HG02981 (cell line): ENCODE measurements at regions not wholly inside any gene's neighbourhood (a gene's known extent, or its start where the extent isn't known, plus 50 kb on each side); places are given as distances from the start of the nearest gene placed in this dataset.
"Not testable (repeated sequence)": the region's sequence is repeated elsewhere in the genome, so short reads cannot be mapped to it uniquely, and the experiment has no call there.

ENCODE experiments used
- ATAC-seq: cut with Tn5 transposase; IDR thresholded peaks from one replicate; pipeline ENCODE4 v1.9.1; 2021; ENCODE audit warnings: mild to moderate bottlenecking, moderate library complexity; ENCODE audit not compliant: unreplicated experiment

GRCh38 chr15:20473465-20473864, 68.1 kb downstream of the GOLGA6L6 start:
- not testable (repeated sequence) for ATAC-seq

DNA sequence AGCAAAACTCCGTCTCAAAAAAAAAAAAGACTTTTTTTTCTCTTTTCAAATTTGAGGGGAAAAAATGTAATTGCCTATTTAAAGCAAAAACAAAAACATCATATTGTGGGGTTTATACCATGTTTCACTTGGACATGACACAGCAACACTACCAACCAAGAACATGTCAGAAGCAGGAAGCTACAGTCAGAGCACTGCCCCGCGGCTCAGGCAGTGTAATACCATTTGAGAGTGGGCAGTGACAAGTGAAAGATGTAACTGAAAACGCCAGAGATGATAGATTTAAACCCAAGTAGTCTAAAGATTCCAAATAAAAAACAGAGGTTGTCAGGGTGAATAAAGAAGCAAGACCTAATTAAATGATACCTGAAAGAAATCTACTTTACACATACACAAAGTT, 68.6 kb downstream of the GOLGA6L6 start:
- ATAC-seq, result not testable (repeated sequence)

- not testable (repeated sequence) for ATAC-seq
Measured at GRCh38 chr15:20470810-20471209, 70.8 kb downstream of the GOLGA6L6 start.

- ATAC-seq, result not testable (repeated sequence)
Measured at GRCh38 chr15:20441138-20441537, 100.5 kb downstream of the GOLGA6L6 start.

- not testable (repeated sequence) for ATAC-seq
Measured at GRCh38 chr15:20440390-20440789, 101.2 kb downstream of the GOLGA6L6 start.

DNA sequence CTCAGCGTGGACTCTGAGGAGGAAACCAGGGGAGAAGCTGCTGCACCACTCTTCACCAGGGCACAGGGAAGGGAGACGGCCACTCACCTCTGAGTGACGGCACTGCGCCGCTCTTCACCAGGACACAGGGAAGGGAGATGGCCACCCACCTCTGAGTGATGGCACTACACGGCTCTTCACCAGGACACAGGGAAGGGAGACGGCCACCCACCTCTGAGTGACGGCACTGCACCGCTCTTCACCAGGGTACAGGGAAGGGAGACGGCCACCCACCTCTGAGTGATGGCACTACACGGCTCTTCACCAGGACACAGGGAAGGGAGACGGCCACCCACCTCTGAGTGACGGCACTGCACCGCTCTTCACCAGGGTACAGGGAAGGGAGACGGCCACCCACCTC, 102.5 kb downstream of the GOLGA6L6 start:
- not testable (repeated sequence) for ATAC-seq

GRCh38 chr15:20438255-20438654, 103.3 kb downstream of the GOLGA6L6 start:
- not testable (repeated sequence) for ATAC-seq

DNA sequence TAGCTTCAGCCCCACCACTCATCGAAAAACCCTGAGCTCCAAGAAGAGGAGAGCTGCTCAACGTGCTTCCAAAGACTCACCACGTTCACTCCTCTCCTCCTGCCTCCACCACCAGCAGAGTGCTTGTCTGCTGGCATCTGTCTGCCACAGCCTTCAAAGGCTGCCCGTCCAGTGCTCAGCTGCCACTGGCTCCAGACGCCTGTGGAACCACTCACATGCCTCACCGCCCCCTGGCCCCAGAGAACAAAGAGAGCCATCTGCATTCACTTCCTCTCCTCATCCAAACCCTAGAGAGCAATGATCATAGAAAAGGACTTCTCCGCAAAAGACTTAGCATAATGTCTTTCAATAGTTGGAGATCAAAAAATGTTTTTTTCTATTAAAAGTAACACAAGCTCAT, 108.1 kb downstream of the GOLGA6L6 start:
- not testable (repeated sequence) for ATAC-seq

DNA sequence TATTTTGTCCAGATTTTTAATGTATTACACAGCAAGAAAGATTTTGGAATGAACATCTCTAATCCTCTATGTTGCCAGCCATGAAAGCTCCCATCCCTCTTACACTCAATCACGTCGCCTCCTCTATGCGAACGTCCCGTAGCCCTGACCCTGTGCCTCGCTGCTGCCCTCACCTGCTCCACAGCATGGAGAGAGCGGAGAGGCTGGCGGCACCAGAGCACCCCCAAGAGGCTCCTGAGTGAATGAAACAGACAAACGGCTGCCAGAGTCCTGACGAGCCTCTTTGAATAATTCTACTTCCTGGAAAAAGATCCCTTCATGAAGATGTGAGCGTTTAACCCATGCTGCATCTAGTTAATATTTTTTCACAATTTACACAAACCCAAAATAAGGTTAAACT, 111.1 kb downstream of the GOLGA6L6 start:
- not testable (repeated sequence) for ATAC-seq

GRCh38 chr15:20420710-20421109, 120.9 kb downstream of the GOLGA6L6 start:
- not testable (repeated sequence) for ATAC-seq

DNA sequence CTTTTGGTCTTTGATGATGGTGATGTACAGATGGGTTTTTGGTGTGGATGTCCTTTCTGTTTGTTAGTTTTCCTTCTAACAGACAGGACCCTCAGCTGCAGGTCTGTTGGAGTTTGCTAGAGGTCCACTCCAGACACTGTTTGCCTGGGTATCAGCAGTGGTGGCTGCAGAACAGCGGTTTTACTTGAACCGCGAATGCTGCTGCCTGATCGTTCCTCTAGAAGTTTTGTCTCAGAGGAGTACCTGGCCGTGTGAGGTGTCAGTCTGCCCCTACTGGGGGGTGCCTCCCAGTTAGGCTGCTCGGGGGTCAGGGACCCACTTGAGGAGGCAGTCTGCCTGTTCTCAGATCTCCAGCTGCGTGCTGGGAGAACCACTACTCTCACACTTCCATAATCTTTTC, 125.0 kb downstream of the GOLGA6L6 start:
- ATAC-seq, result not testable (repeated sequence)

- ATAC-seq, result not testable (repeated sequence)
Measured at GRCh38 chr15:20409667-20410198, 131.9 kb downstream of the GOLGA6L6 start.

- ATAC-seq, result no peak
Measured at GRCh38 chr15:20409247-20409646, 132.4 kb downstream of the GOLGA6L6 start.

GRCh38 chr15:20407553-20407952, 134.0 kb downstream of the GOLGA6L6 start:
- ATAC-seq, result no peak

- not testable (repeated sequence) for ATAC-seq
Measured at GRCh38 chr15:20404571-20404970, 137.0 kb downstream of the GOLGA6L6 start.

DNA sequence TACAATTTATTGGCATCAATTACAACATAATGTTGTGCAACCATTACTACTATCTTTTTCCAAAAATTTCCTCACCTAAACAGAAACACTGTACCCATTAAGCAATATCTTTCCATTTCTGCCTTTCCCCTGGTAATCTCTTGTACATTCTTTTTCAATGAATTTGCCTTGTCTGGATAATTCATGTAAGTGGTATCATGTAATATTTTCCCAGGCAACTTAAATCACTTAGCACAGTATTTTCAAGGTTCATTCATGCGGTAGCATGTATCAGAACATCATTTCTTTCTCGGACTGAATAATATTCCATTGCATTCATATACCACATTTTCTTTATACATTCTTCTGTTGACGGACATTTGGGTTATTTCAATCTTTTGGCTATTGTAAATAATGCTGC, 139.0 kb downstream of the GOLGA6L6 start:
- ATAC-seq, result not testable (repeated sequence)

- not testable (repeated sequence) for ATAC-seq
Measured at GRCh38 chr15:20401058-20401457, 140.5 kb downstream of the GOLGA6L6 start.

GRCh38 chr15:20398680-20399079, 142.9 kb downstream of the GOLGA6L6 start:
- ATAC-seq, result not testable (repeated sequence)

DNA sequence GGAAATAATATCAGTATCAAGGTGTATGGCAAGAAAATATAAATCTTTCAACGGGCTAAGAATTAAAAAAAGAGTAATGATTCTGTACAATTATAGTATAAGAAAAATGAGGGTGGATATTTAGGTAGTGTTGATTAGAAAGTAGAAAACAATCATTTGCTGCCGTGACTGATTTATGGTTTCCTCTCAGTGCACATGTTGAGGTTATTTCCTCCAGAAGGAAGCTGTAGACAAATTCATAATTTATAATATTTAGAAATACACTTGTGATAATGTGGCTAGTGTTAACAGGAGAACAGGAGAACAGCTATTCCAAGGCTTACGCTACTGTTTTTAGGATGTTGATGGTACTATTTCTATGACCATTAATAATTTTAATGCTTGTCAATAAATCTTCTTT, 153.4 kb downstream of the GOLGA6L6 start:
- ATAC-seq, result not testable (repeated sequence)

DNA sequence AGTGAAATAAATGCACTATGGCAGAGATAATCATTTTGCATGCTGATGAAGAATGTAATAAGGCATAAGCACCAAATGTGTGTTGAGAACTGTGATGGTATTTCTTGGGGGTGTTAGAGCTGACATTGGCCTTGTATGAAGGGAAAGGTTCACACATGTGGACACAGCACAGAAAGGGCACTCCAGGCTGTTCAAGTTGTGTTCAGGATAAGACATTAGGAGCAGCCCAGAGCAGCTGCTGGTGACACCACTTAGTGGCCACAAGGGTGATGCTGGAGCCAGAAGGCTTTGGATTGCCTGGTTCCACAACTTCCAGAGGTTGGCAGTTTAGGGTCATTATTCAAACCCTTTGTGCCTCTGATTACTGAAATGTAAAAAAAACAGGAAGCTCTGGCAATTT, 155.4 kb downstream of the GOLGA6L6 start:
- no peak for ATAC-seq

- ATAC-seq, result not testable (repeated sequence)
Measured at GRCh38 chr15:20380199-20380598, 161.4 kb downstream of the GOLGA6L6 start.

DNA sequence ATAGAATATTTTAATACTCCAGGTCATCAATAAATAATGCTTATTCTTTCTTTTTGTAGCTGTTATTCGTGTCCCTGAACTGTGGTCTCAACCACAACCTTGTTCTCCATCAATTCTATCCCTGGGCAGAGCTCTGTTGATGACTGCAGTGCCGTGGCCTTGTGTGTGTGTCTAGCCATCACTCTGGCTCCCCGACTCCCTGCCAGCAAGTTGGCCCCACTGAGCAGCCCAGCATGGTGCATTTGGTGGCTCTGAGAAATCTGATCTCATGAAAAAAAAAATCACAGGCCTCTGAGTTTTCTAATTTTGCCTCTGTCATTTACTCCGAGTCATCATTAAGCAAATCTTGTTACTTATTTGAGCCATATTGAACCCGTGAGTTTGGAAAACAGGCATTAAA, 164.7 kb downstream of the GOLGA6L6 start:
- ATAC-seq, result no peak

- ATAC-seq, result not testable (repeated sequence)
Measured at GRCh38 chr15:20372416-20372815, 169.2 kb downstream of the GOLGA6L6 start.
